Stimulated activated CD4-positive, alpha-beta T cell treated with anti-CD3 and anti-CD28 coated beads, Interleukin-1b, Interleukin-23, amount 100 ng/mL, for 1 hour (primary cell): ENCODE measurements at regions not wholly inside any gene's neighbourhood (a gene's known extent, or its start where the extent isn't known, plus 50 kb on each side); places are given as distances from the start of the nearest gene placed in this dataset.

Experiments
- DNase-seq, 2 donors: peaks; one replicate each; pipeline ENCODE4 v3.0.0-alpha.2; 2020; ENCODE audit warnings: low read depth in 2 of 2

- no peak for DNase-seq
Measured at GRCh38 chrX:10079231-10079630, 77.5 kb upstream of the CLCN4 start.

- no peak for DNase-seq
Measured at GRCh38 chrX:10083809-10084208, 73.0 kb upstream of the CLCN4 start.

GRCh38 chrX:10085223-10085622 is 71.6 kb upstream of the CLCN4 start:
- DNase-seq: no peak

- DNase-seq: no peak
Measured at GRCh38 chrX:10086676-10087075, 70.1 kb upstream of the CLCN4 start.

GRCh38 chrX:10087391-10087790 is 69.4 kb upstream of the CLCN4 start:
- DNase-seq: no peak

- no peak for DNase-seq
Measured at GRCh38 chrX:10089378-10089795, 67.4 kb upstream of the CLCN4 start.

GRCh38 chrX:10090319-10090718 is 66.5 kb upstream of the CLCN4 start:
- no peak for DNase-seq

- no peak for DNase-seq
Measured at GRCh38 chrX:10095246-10095645, 61.5 kb upstream of the CLCN4 start.

- DNase-seq: no peak
Measured at GRCh38 chrX:10095698-10096432, 60.9 kb upstream of the CLCN4 start.

- peak in 1 of 2 donors; percentile 28 for DNase-seq
Measured at GRCh38 chrX:10098270-10098713, 58.5 kb upstream of the CLCN4 start.

- no peak for DNase-seq
Measured at GRCh38 chrX:10099411-10099810, 57.4 kb upstream of the CLCN4 start.

- no peak for DNase-seq
Measured at GRCh38 chrX:10101269-10101668, 55.5 kb upstream of the CLCN4 start.

- DNase-seq: no peak
Measured at GRCh38 chrX:10102046-10102704, 54.6 kb upstream of the CLCN4 start.

- DNase-seq: no peak
Measured at GRCh38 chrX:10103023-10103422, 53.8 kb upstream of the CLCN4 start.

- no peak for DNase-seq
Measured at GRCh38 chrX:10104958-10105658, 51.7 kb upstream of the CLCN4 start.

- DNase-seq: peak in 1 of 2 donors; percentile 10
Measured at GRCh38 chrX:10106806-10107205, 50.0 kb upstream of the CLCN4 start.
